Prostate gland (tissue), 2 donors: ENCODE measurements at regions not wholly inside any gene's neighbourhood (a gene's known extent, or its start where the extent isn't known, plus 50 kb on each side); places are given as distances from the start of the nearest gene placed in this dataset.

ENCODE experiments used
- CTCF ChIP-seq, 4 experiments: fragments of 200-600 bp in 2 of 4; fragments of 450-650 bp in 2 of 4; sonication (generic) in 2 of 4; IDR thresholded peaks; 1 replicate in 3 of 4; 2 replicates in 1 of 4; pipeline ENCODE4 v1.5.1; 2016 to 2019; ENCODE audit warnings: antibody characterized with exemption in 4 of 4, mild to moderate bottlenecking in 2 of 4, moderate library complexity in 2 of 4
- POLR2A ChIP-seq: fragments of 450-650 bp; IDR thresholded peaks from one replicate; pipeline ENCODE4 v1.6.1; 2016; ENCODE audit warnings: antibody characterized with exemption, mild to moderate bottlenecking
- POLR2AphosphoS5 ChIP-seq: sonication (generic); formaldehyde crosslinking; IDR thresholded peaks from one replicate; pipeline ENCODE4 v1.6.1; 2017; ENCODE audit warnings: antibody characterized with exemption

DNA sequence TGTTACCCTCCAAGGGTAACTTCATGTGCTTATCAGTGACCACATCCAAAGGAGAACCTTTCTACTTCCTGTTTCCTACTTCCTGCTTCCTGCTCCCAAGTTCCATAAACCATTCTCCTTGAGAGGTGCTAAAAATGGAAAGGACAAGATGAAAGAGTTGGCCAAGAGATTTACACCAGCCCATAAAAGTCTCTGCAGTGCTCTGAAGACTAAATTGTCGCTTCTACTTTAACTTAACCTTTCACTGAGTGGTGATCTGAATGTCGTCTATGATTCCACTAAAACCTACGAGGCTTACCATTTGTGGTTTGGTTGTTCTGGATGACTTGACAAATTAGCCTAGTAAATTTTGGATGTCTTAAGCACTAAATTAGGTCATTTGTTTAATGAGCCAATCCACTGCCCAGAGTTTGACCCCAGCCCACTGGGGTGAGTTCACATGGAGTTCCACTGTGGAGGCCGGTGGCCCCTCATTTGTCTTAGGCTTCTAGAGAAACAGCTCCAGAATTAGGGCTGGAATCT is 333.1 kb downstream of the FOXL1 start:
- no peak for TF ChIP-seq POLR2A
- TF ChIP-seq POLR2AphosphoS5, result no peak
- TF ChIP-seq CTCF (IDR thresholded peaks at IDR 0.05), result no peak
